IMR-90 (cell line): ENCODE measurements at regions not wholly inside any gene's neighbourhood (a gene's known extent, or its start where the extent isn't known, plus 50 kb on each side); places are given as distances from the start of the nearest gene placed in this dataset.

Experiments used
- CEBPB ChIP-seq: IDR thresholded peaks from 2 replicates; pipeline ENCODE4 v1.6.1; 2012; ENCODE audit warnings: low read depth, low read length, improper control_type of control experiment
- CTCF ChIP-seq: conservative IDR thresholded peaks from 2 replicates; pipeline ENCODE4 v1.5.1; 2012; ENCODE audit warnings: mild to moderate bottlenecking, low read depth, low read length, improper control_type of control experiment
- FOS ChIP-seq: fragments of 150-350 bp; IDR thresholded peaks from 2 replicates; pipeline ENCODE4 v1.6.1; 2016; ENCODE audit warnings: low read depth, low read length
- MAZ ChIP-seq: IDR thresholded peaks from 2 replicates; pipeline ENCODE4 v1.6.1; 2012; ENCODE audit warnings: low read depth, mild to moderate bottlenecking, low read length, improper control_type of control experiment, moderate library complexity, borderline replicate concordance
- POLR2A ChIP-seq: IDR thresholded peaks from 2 replicates; pipeline ENCODE4 v1.6.1; 2012; ENCODE audit warnings: mild to moderate bottlenecking, low read depth, low read length
- RFX5 ChIP-seq: IDR thresholded peaks from 2 replicates; pipeline ENCODE4 v1.8.0; 2012; ENCODE audit warnings: low read depth, mild to moderate bottlenecking, low read length, moderate library complexity

GRCh38 chr1:229922249-229922648 is 144.8 kb upstream of the GALNT2 start:
- no peak for TF ChIP-seq CTCF
- TF ChIP-seq FOS, result no peak
- TF ChIP-seq POLR2A, result no peak
- no peak for TF ChIP-seq RFX5
- TF ChIP-seq CEBPB, result no peak
- TF ChIP-seq MAZ, result no peak
